ENCODE measurements at regions not wholly inside any gene's neighbourhood (a gene's known extent, or its start where the extent isn't known, plus 50 kb on each side); places are given as distances from the start of the nearest gene placed in this dataset.

DNA sequence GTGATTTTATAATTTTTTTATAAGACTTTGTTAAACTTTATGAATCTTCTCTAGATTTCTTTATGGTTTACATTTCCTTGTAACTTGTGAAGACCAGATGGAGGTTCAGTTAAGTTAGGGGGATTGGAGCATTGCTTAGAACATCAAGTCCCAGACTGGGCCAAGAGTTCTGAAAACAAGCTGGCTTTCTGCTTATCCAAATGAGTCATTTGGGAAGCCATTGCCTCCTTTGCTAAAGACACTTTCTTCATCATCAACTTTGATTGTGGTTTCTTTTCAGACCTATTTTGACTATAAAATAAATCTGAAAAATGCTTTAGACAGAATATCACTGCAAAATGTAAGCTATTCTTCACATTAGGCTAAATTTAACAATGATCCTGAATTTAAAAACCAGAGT, 446.8 kb downstream of the USP25 start:
- H3K4me1 ChIP-seq = peaks cover 0 to 21% (median 4%) of the 10 kb centered on the region in 12 donors
- intact Hi-C loops (cut with DNase I) = no loop called here
- H3K9me3 ChIP-seq = no peaks in the 10 kb centered on the region
- ATAC-seq (no peak), DNase-seq (no peak)
- TF ChIP-seq, protein P1, sequence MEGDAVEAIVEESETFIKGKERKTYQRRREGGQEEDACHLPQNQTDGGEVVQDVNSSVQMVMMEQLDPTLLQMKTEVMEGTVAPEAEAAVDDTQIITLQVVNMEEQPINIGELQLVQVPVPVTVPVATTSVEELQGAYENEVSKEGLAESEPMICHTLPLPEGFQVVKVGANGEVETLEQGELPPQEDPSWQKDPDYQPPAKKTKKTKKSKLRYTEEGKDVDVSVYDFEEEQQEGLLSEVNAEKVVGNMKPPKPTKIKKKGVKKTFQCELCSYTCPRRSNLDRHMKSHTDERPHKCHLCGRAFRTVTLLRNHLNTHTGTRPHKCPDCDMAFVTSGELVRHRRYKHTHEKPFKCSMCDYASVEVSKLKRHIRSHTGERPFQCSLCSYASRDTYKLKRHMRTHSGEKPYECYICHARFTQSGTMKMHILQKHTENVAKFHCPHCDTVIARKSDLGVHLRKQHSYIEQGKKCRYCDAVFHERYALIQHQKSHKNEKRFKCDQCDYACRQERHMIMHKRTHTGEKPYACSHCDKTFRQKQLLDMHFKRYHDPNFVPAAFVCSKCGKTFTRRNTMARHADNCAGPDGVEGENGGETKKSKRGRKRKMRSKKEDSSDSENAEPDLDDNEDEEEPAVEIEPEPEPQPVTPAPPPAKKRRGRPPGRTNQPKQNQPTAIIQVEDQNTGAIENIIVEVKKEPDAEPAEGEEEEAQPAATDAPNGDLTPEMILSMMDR (IDR thresholded peaks at IDR 0.05) = no peak
- TF ChIP-seq POLR2A (IDR thresholded peaks at IDR 0.05) = no peak
- no peak overlapping the region for H3K27ac ChIP-seq
- H3K36me3 ChIP-seq = no peaks in the 10 kb centered on the region
- no peaks in the 10 kb centered on the region for H3K27me3 ChIP-seq
- no peak overlapping the region for H3K4me3 ChIP-seq

DNA sequence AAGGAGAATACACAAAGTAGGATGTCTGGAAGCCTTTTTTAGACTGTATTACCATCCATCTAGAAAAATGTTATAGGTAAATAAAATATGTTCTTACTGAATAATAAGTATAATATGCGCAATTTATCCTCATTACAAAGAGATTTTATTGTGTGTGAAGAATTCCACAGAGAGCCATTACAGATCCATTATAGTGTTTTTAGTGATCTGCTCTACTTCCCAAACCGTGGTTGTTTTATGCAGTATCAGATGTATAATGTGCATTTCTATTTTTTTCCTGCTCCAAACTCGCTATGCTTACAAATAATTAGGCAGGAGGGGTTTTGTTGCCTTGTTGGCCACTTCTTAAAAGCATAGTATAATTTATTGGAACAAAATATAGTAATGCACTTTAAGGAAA, 447.8 kb downstream of the USP25 start:
- ATAC-seq (no peak), DNase-seq (no peak)
- intact Hi-C loops (cut with DNase I) = no loop called here
- H3K36me3 ChIP-seq = no peaks in the 10 kb centered on the region
- no peak overlapping the region for H3K27ac ChIP-seq
- no peaks in the 10 kb centered on the region for H3K9me3 ChIP-seq
- no peaks in the 10 kb centered on the region for H3K27me3 ChIP-seq
- H3K4me3 ChIP-seq = no peak overlapping the region
- TF ChIP-seq, protein P1 (IDR thresholded peaks at IDR 0.05) = no peak
- no peak for TF ChIP-seq POLR2A (IDR thresholded peaks at IDR 0.05)
- WGBS, 4 donors = 74 to 95% (median 86%) methylated on average over 3 of the region's 3 CpGs
- peaks cover 0 to 21% (median 4%) of the 10 kb centered on the region in 12 donors for H3K4me1 ChIP-seq

DNA sequence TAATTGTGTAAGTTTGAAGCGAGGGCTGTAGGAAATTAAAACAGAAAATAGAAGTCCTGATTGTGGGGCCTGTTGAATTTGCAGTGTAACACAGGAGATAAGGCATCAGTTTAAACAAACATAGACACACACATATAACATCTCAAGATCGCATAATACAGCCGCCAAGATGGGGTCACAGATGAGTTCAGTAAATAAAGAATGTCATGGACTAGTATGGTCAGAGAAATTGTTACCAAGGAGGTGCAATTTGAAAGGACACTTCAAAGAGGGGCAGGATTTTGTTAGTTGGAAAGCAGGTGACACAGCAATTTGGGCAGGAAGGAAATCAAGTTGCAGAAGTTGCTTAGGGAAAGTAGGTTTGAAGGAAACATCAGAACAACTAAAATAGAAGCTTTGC, 450.0 kb downstream of the USP25 start:
- H3K27ac ChIP-seq = peak overlapping the region in 2 of 12 donors; percentile 15 to 17
- peaks cover 0 to 21% (median 4%) of the 10 kb centered on the region in 12 donors for H3K4me1 ChIP-seq
- H3K4me3 ChIP-seq = no peak overlapping the region
- no peaks in the 10 kb centered on the region for H3K36me3 ChIP-seq
- no peaks in the 10 kb centered on the region for H3K9me3 ChIP-seq
- DNase-seq (no peak), ATAC-seq (no peak)
- intact Hi-C loops (cut with DNase I) = no loop called here
- TF ChIP-seq, protein P1 (IDR thresholded peaks at IDR 0.05) = no peak
- TF ChIP-seq POLR2A (IDR thresholded peaks at IDR 0.05) = no peak
- 44 to 56% (median 51%) methylated on average over 3 of the region's 3 CpGs for WGBS, 4 donors
- no peaks in the 10 kb centered on the region for H3K27me3 ChIP-seq

DNA sequence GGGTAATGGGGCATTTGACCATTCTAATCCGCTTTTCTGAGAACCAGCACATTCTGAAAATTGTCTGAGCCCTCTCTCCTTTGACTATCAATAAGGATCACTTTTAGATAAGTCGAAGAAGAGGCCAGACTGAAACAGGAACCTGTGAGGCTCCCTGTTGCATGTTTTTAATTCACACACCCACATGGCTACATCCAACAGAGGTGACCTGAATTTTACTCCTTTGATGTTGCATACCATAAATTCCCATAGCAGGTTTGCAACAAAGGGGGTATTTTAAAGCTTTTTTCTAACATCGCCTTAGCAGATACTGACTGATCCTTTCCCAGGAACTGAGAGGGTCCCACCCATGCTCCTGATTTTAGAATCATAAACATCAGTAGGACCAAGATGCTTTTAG, 450.8 kb downstream of the USP25 start:
- intact Hi-C loops (cut with DNase I) = no loop called here
- TF ChIP-seq, protein P1 (IDR thresholded peaks at IDR 0.05) = no peak
- no peak for TF ChIP-seq POLR2A (IDR thresholded peaks at IDR 0.05)
- peaks cover 0 to 21% (median 4%) of the 10 kb centered on the region in 12 donors for H3K4me1 ChIP-seq
- no peak for ATAC-seq
- 76 to 78% (median 78%) methylated on average over 3 of the region's 3 CpGs for WGBS, 4 donors
- no peak overlapping the region for H3K4me3 ChIP-seq
- no peak for DNase-seq
- H3K36me3 ChIP-seq = no peaks in the 10 kb centered on the region
- H3K27me3 ChIP-seq = no peaks in the 10 kb centered on the region
- H3K9me3 ChIP-seq = no peaks in the 10 kb centered on the region
- peak overlapping the region in 3 of 12 donors; percentile 8 to 17 (median 15) for H3K27ac ChIP-seq

Measured in heart left ventricle (tissue), 16 donors.